CD14-positive monocyte (primary cell): ENCODE measurements at regions not wholly inside any gene's neighbourhood (a gene's known extent, or its start where the extent isn't known, plus 50 kb on each side); places are given as distances from the start of the nearest gene placed in this dataset.

Experiments used
- DNase-seq, 3 donors: peaks; one replicate each; pipeline ENCODE4 v3.0.0-alpha.2; 2011 to 2022
- H2AFZ ChIP-seq: 2 replicates; pipeline ENCODE4 v1.6.0; 2012; ENCODE audit warnings: mild to moderate bottlenecking, low read depth, low read length, inconsistent platforms; ENCODE audit not compliant: insufficient read depth, poor library complexity, severe bottlenecking
- H3K27ac ChIP-seq, 2 donors: 1 replicate in 1 of 2; 2 replicates in 1 of 2; pipeline ENCODE4 v1.5.1; 2012 to 2013; ENCODE audit warnings: low read length in 2 of 2, control low read depth in 1 of 2, inconsistent platforms in 1 of 2, low read depth in 1 of 2, mild to moderate bottlenecking in 1 of 2
- H3K27me3 ChIP-seq, 2 donors: one replicate each; pipeline versions ENCODE4 v1.6.0 to v1.6.1; 2011 to 2013; ENCODE audit warnings: low read length in 2 of 2; ENCODE audit not compliant: control insufficient read depth in 2 of 2, insufficient read depth in 2 of 2
- H3K36me3 ChIP-seq, 2 donors: replicated peaks in 1 of 2; 1 replicate in 1 of 2; 2 replicates in 1 of 2; pipeline versions ENCODE4 v1.5.1 to v1.6.1; 2012 to 2013; ENCODE audit warnings: low read length in 2 of 2, control low read depth in 1 of 2, inconsistent platforms in 1 of 2, mild to moderate bottlenecking in 1 of 2; ENCODE audit not compliant: insufficient read depth in 2 of 2, control insufficient read depth in 1 of 2
- H3K4me1 ChIP-seq, 2 donors: 1 replicate in 1 of 2; 2 replicates in 1 of 2; pipeline versions ENCODE4 v1.5.1 to v1.6.1; 2012 to 2013; ENCODE audit warnings: low read length in 2 of 2, control low read depth in 1 of 2, inconsistent platforms in 1 of 2, mild to moderate bottlenecking in 1 of 2, moderate library complexity in 1 of 2; ENCODE audit not compliant: insufficient read depth in 2 of 2, control insufficient read depth in 1 of 2
- H3K4me2 ChIP-seq: replicated peaks from 2 replicates; pipeline ENCODE3; 2012; ENCODE audit warnings: low read length, moderate library complexity, mild to moderate bottlenecking; ENCODE audit not compliant: poor library complexity, severe bottlenecking; ENCODE audit errors: extremely low read depth
- H3K4me3 ChIP-seq, 3 experiments: fragments of 200-600 bp in 1 of 3; sonication (generic) in 1 of 3; replicated peaks in 1 of 3; 1 replicate in 2 of 3; 2 replicates in 1 of 3; pipeline ENCODE4 v1.5.1; 2011 to 2013; ENCODE audit warnings: low read length in 3 of 3, mild to moderate bottlenecking in 3 of 3, control low read depth in 2 of 3, low read depth in 2 of 3, inconsistent platforms in 1 of 3, moderate library complexity in 1 of 3
- H3K79me2 ChIP-seq: 2 replicates; pipeline ENCODE4 v1.6.0; 2012; ENCODE audit warnings: mild to moderate bottlenecking, control low read depth, inconsistent platforms, low read length, moderate library complexity; ENCODE audit not compliant: insufficient read depth
- H3K9ac ChIP-seq: 2 replicates; pipeline ENCODE4 v1.6.0; 2017; ENCODE audit warnings: low read length, mild to moderate bottlenecking; ENCODE audit not compliant: insufficient read depth, poor library complexity, severe bottlenecking
- H3K9me3 ChIP-seq, 2 donors: replicated peaks in 1 of 2; 1 replicate in 1 of 2; 2 replicates in 1 of 2; pipeline versions ENCODE4 v1.5.1 to v1.6.1; 2012 to 2013; ENCODE audit warnings: low read length in 2 of 2, control low read depth in 1 of 2; ENCODE audit not compliant: control insufficient read depth in 1 of 2, insufficient read depth in 1 of 2
- H4K20me1 ChIP-seq: 2 replicates; pipeline ENCODE4 v1.6.0; 2012; ENCODE audit warnings: mild to moderate bottlenecking, low read length, control low read depth, moderate library complexity; ENCODE audit not compliant: insufficient read depth
- H3K27ac Mint-ChIP-seq, 7 donors: one replicate each; pipeline ENCODE4 v1.8.0; 2020; ENCODE audit warnings: mild to moderate bottlenecking in 7 of 7, mixed read lengths in 7 of 7, moderate library complexity in 6 of 7, inconsistent platforms in 2 of 7
- H3K27me3 Mint-ChIP-seq, 3 donors: one replicate each; pipeline ENCODE4 v1.8.0; 2021 to 2022; ENCODE audit warnings: low read depth in 3 of 3, mild to moderate bottlenecking in 3 of 3, mixed read lengths in 3 of 3, moderate library complexity in 3 of 3, inconsistent platforms in 1 of 3
- H3K36me3 Mint-ChIP-seq, 2 donors: one replicate each; pipeline ENCODE4 v1.8.0; 2020; ENCODE audit warnings: mixed read lengths in 2 of 2, inconsistent platforms in 1 of 2, mild to moderate bottlenecking in 1 of 2
- H3K4me1 Mint-ChIP-seq: one replicate; pipeline ENCODE4 v1.8.0; 2020; ENCODE audit warnings: mild to moderate bottlenecking, mixed read lengths
- H3K4me3 Mint-ChIP-seq, 2 donors: one replicate each; pipeline ENCODE4 v1.8.0; 2020; ENCODE audit warnings: mild to moderate bottlenecking in 2 of 2, mixed read lengths in 2 of 2, moderate library complexity in 1 of 2
- H3K9me3 Mint-ChIP-seq, 7 donors: one replicate each; pipeline ENCODE4 v1.8.0; 2020 to 2022; ENCODE audit warnings: mixed read lengths in 7 of 7, mild to moderate bottlenecking in 6 of 7, moderate library complexity in 6 of 7, inconsistent platforms in 2 of 7
- WGBS: methylation state at CpG from one replicate; pipeline ENCODE4 v1.1.5; 2013; ENCODE audit warnings: missing lambda C conversion rate; ENCODE audit not compliant: insufficient coverage; 5-methylcytosine and 5-hydroxymethylcytosine counted together
- intact Hi-C, 2 donors: fragments of 100-400 bp; cut with micrococcal nuclease; formaldehyde crosslinking; loops; one replicate each; pipeline versions ENCODE4 v1.15.0 to v1.15.1; 2023
- TF ChIP-seq, protein P1 (sequence below): fragments of 200-600 bp; IDR thresholded peaks from one replicate; pipeline ENCODE4 v1.8.0; 2022; ENCODE audit warnings: antibody characterized with exemption, mild to moderate bottlenecking

- H3K27me3 ChIP-seq, result no peaks in the 10 kb centered on the region
- H3K79me2 ChIP-seq, result no peaks in the 10 kb centered on the region
- intact Hi-C loops, result no loop called here
- H3K4me2 ChIP-seq, result no peak overlapping the region
- Mint-ChIP-seq H3K4me3 (no peak overlapping the region), H3K36me3 (no peaks in the 10 kb centered on the region), H3K9me3 (peaks cover 2 to 25% (median 10%) of the 10 kb centered on the region in 7 donors), H3K27me3 (peaks cover 0 to 3% (median 0%) of the 10 kb centered on the region in 3 donors), H3K4me1 (no peaks in the 10 kb centered on the region), H3K27ac (no peak overlapping the region)
- H3K9me3 ChIP-seq, result peaks cover 4 to 14% of the 10 kb centered on the region in 2 donors
- no peaks in the 10 kb centered on the region for H3K4me1 ChIP-seq
- H3K27ac ChIP-seq, result no peak overlapping the region
- no peak overlapping the region for H2AFZ ChIP-seq
- DNase-seq, result no peak
- H3K4me3 ChIP-seq, result no peak overlapping the region
- TF ChIP-seq, protein P1, sequence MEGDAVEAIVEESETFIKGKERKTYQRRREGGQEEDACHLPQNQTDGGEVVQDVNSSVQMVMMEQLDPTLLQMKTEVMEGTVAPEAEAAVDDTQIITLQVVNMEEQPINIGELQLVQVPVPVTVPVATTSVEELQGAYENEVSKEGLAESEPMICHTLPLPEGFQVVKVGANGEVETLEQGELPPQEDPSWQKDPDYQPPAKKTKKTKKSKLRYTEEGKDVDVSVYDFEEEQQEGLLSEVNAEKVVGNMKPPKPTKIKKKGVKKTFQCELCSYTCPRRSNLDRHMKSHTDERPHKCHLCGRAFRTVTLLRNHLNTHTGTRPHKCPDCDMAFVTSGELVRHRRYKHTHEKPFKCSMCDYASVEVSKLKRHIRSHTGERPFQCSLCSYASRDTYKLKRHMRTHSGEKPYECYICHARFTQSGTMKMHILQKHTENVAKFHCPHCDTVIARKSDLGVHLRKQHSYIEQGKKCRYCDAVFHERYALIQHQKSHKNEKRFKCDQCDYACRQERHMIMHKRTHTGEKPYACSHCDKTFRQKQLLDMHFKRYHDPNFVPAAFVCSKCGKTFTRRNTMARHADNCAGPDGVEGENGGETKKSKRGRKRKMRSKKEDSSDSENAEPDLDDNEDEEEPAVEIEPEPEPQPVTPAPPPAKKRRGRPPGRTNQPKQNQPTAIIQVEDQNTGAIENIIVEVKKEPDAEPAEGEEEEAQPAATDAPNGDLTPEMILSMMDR, result no peak
- H3K36me3 ChIP-seq, result no peaks in the 10 kb centered on the region
- no peak overlapping the region for H3K9ac ChIP-seq
- WGBS, result 86% methylated on average over 1 of the region's 3 CpGs
- H4K20me1 ChIP-seq, result no peaks in the 10 kb centered on the region
Measured at GRCh38 chr11:11722861-11723260, 101.1 kb upstream of the GALNT18 start.

DNA sequence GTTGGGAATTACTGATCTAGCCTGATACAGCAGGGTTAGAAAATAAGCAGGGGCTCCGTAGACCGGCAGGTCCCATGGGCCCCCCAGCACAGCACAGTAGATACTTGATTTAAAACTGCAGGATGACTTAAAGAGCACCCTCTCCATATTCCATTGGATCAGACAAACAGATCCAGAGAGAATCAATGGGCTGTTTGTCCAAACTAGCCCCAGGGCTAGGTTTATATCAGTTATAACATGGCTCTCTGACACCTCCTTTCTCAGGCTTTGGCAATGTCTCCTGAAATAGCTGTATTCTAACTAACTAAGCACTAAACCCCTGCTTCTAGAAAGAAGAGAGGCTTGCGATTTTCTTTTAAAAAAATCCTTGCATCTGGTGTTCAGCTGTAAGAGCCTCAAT, 100.4 kb upstream of the GALNT18 start:
- DNase-seq, result no peak
- H3K27ac ChIP-seq, result no peak overlapping the region
- Mint-ChIP-seq H3K4me3 (no peak overlapping the region), H3K9me3 (peaks cover 6 to 29% (median 12%) of the 10 kb centered on the region in 7 donors), H3K4me1 (no peaks in the 10 kb centered on the region), H3K27ac (no peak overlapping the region), H3K36me3 (no peaks in the 10 kb centered on the region), H3K27me3 (peaks cover 0 to 3% (median 0%) of the 10 kb centered on the region in 3 donors)
- no peak overlapping the region for H3K9ac ChIP-seq
- H3K4me1 ChIP-seq, result no peaks in the 10 kb centered on the region
- H3K27me3 ChIP-seq, result no peaks in the 10 kb centered on the region
- TF ChIP-seq, protein P1, result no peak
- no peak overlapping the region for H2AFZ ChIP-seq
- intact Hi-C loops, result no loop called here
- H3K4me3 ChIP-seq, result no peak overlapping the region
- no peaks in the 10 kb centered on the region for H3K79me2 ChIP-seq
- no peak overlapping the region for H3K4me2 ChIP-seq
- H3K36me3 ChIP-seq, result no peaks in the 10 kb centered on the region
- H3K9me3 ChIP-seq, result peaks cover 8 to 17% of the 10 kb centered on the region in 2 donors
- 100% methylated on average over 3 of the region's 3 CpGs for WGBS
- H4K20me1 ChIP-seq, result no peaks in the 10 kb centered on the region
